Memory B cell (primary cell): ENCODE measurements at regions not wholly inside any gene's neighbourhood (a gene's known extent, or its start where the extent isn't known, plus 50 kb on each side); places are given as distances from the start of the nearest gene placed in this dataset.

Source experiments
- ATAC-seq: fragments of 150-1000 bp; cut with Tn5 transposase; 2 replicates; pipeline ENCODE4 v1.10.0; 2021; ENCODE audit warnings: low read depth, mild to moderate bottlenecking, moderate library complexity
- DNase-seq, 2 donors: peaks; one replicate each; pipeline ENCODE4 v3.0.0; 2022; ENCODE audit warnings: low spot score in 2 of 2
- H3K27ac Mint-ChIP-seq: one replicate; pipeline ENCODE4 v1.8.0; 2022; ENCODE audit warnings: mild to moderate bottlenecking, moderate library complexity, mixed read lengths
- H3K27me3 Mint-ChIP-seq: one replicate; pipeline ENCODE4 v1.8.0; 2022; ENCODE audit warnings: mixed read lengths
- H3K36me3 Mint-ChIP-seq: one replicate; pipeline ENCODE4 v1.8.0; 2022; ENCODE audit warnings: mild to moderate bottlenecking, mixed read lengths
- H3K4me1 Mint-ChIP-seq: one replicate; pipeline ENCODE4 v1.8.0; 2022; ENCODE audit warnings: mixed read lengths
- H3K4me3 Mint-ChIP-seq: one replicate; pipeline ENCODE4 v1.8.0; 2022; ENCODE audit warnings: mild to moderate bottlenecking, moderate library complexity, mixed read lengths
- H3K9me3 Mint-ChIP-seq: one replicate; pipeline ENCODE4 v1.8.0; 2022; ENCODE audit warnings: mixed read lengths

DNA sequence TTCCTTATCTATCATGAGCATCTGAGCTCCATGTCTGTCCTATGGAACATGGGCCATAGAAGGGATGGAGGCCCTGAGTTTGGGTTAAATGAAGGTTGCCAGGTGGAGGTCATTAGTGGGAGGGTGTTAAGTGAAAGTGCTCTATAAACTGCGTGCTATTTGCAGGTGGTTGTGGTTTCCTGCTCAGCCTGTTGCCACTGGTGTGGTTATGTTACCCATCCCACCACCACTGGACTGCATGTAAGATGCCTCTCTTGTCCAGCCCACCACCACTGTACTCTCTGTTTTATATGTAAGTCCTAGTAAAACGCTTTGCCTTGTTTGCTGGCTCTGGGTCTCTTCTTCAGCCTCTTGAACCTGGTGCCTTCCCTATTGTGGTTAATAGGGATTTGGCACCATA is 711.2 kb downstream of the SORCS3 start:
- Mint-ChIP-seq H3K27ac (no peak overlapping the region), H3K9me3 (peaks cover 10% of the 10 kb centered on the region), H3K4me1 (no peaks in the 10 kb centered on the region), H3K27me3 (no peaks in the 10 kb centered on the region), H3K36me3 (no peaks in the 10 kb centered on the region), H3K4me3 (no peak overlapping the region)
- ATAC-seq (no peak), DNase-seq (no peak)

DNA sequence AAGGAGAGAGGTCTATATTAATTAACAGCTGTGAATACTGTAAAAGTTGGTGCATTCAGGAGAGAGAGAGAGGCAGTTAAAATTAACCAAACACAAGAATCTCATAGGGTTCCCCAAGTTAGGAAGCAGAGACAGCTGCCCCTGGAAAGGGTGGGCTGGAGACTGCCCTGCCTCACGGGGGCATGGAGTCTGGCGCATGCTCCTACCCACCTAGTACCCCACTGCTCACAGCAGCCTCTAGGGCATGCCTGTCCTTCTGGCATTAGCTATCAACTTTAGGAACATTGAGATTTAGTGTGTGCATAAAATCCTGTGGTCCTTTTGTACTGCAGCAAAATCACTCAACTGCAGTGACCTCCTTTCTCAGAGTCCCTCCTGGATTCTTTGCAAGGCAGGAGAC is 710.1 kb downstream of the SORCS3 start:
- ATAC-seq (no peak), DNase-seq (no peak)
- Mint-ChIP-seq H3K27me3 (no peaks in the 10 kb centered on the region), H3K27ac (no peak overlapping the region), H3K4me1 (no peaks in the 10 kb centered on the region), H3K9me3 (peaks cover 10% of the 10 kb centered on the region), H3K36me3 (no peaks in the 10 kb centered on the region), H3K4me3 (no peak overlapping the region)

DNA sequence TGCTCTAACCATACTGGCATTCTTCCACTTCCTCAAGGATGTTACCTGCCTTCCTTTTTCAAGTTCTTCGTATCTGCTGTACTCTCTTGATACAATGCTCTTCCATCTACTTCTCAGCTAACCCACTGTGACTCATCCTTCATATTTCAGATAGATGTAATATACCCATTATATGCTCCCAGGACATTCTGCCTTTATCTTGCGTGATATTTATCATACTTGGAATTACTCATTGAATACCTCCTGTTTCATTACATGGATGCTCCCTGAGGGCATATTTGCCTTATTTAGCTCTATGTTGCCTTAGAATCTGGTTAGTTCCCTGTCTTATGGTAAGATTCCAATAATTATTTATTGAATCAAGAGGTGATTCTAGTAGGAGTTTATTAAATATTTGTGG is 706.4 kb downstream of the SORCS3 start:
- no peak for DNase-seq
- Mint-ChIP-seq H3K27ac (no peak overlapping the region), H3K27me3 (no peaks in the 10 kb centered on the region), H3K9me3 (peaks cover 3% of the 10 kb centered on the region), H3K36me3 (no peaks in the 10 kb centered on the region), H3K4me1 (no peaks in the 10 kb centered on the region), H3K4me3 (no peak overlapping the region)
- ATAC-seq, result no peak

GRCh38 chr10:105342606-105343005 is 701.5 kb downstream of the SORCS3 start:
- ATAC-seq (no peak), DNase-seq (no peak)
- Mint-ChIP-seq H3K27me3 (no peaks in the 10 kb centered on the region), H3K4me1 (no peaks in the 10 kb centered on the region), H3K27ac (no peak overlapping the region), H3K9me3 (peaks cover 3% of the 10 kb centered on the region), H3K36me3 (no peaks in the 10 kb centered on the region), H3K4me3 (no peak overlapping the region)

DNA sequence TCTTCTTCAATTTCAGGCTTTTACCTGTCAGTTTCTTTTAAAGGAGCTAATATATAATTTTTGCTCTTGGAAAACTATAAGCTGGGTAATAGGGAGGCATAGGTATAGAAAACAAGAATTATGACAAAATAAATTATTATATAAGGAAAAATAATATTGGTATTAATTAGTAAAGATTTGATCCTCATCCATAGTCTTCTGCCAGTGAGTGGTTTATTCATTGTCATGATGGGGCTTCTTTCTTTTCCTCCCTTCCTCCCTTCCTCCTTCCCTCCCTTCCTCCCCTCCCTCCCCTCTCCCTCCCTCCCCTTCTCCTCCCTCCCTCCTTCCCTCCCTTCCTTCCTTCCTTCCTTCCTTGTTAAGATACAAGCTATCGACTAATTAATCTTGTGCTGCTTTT is 698.6 kb downstream of the SORCS3 start:
- DNase-seq, result no peak
- no peaks in the 10 kb centered on the region for H3K4me1 Mint-ChIP-seq
- peaks cover 2% of the 10 kb centered on the region for H3K9me3 Mint-ChIP-seq
- no peaks in the 10 kb centered on the region for H3K27me3 Mint-ChIP-seq
- no peaks in the 10 kb centered on the region for H3K36me3 Mint-ChIP-seq
- H3K4me3 Mint-ChIP-seq, result no peak overlapping the region
- H3K27ac Mint-ChIP-seq, result no peak overlapping the region
- no peak for ATAC-seq

GRCh38 chr10:105328503-105329133 is 687.5 kb downstream of the SORCS3 start:
- DNase-seq (no peak), ATAC-seq (no peak)
- Mint-ChIP-seq H3K9me3 (peaks cover 3% of the 10 kb centered on the region), H3K27me3 (no peaks in the 10 kb centered on the region), H3K4me1 (no peaks in the 10 kb centered on the region), H3K27ac (no peak overlapping the region), H3K4me3 (no peak overlapping the region), H3K36me3 (no peaks in the 10 kb centered on the region)
